B cell (primary cell): ENCODE measurements at regions not wholly inside any gene's neighbourhood (a gene's known extent, or its start where the extent isn't known, plus 50 kb on each side); places are given as distances from the start of the nearest gene placed in this dataset.

Experiments used
- ATAC-seq: fragments of 200-7000 bp; cut with Tn5 transposase; one replicate; pipeline ENCODE4 v1.10.0; 2021; ENCODE audit warnings: low read depth, mild to moderate bottlenecking, moderate number of reproducible peaks, moderate library complexity
- CTCF ChIA-PET: fragments of 350-600 bp; sonication (Branson Sonifier 250); formaldehyde crosslinking; loops from one replicate; lab custom pipeline; 2021; ENCODE audit warnings: antibody characterized with exemption, inconsistent platforms; lab: Charles Lee
- POLR2A ChIA-PET: fragments of 350-600 bp; sonication (Branson Sonifier 250); formaldehyde crosslinking; loops from one replicate; lab custom pipeline; 2021; ENCODE audit warnings: antibody characterized with exemption; lab: Charles Lee
- DNase-seq: peaks from one replicate; pipeline ENCODE4 v3.0.0; 2013
- H2AFZ ChIP-seq: 2 replicates; pipeline ENCODE4 v1.6.1; 2012; ENCODE audit warnings: mild to moderate bottlenecking, low read depth, low read length; ENCODE audit not compliant: insufficient read depth, poor library complexity, severe bottlenecking
- H3K27ac ChIP-seq, 2 donors: 1 replicate in 1 of 2; 2 replicates in 1 of 2; pipeline ENCODE4 v1.5.1; 2012 to 2013; ENCODE audit warnings: low read length in 2 of 2, mild to moderate bottlenecking in 2 of 2, moderate library complexity in 1 of 2
- H3K27me3 ChIP-seq, 4 experiments: fragments of 200-600 bp in 1 of 4; sonication (generic) in 1 of 4; replicated peaks in 1 of 4; 1 replicate in 2 of 4; 2 replicates in 2 of 4; pipeline versions ENCODE4 v1.6.1 to v1.7.0; 2013 to 2016; ENCODE audit warnings: low read length in 3 of 4, mild to moderate bottlenecking in 2 of 4, mixed read lengths in 1 of 4, moderate library complexity in 1 of 4; ENCODE audit not compliant: insufficient read depth in 4 of 4, control insufficient read depth in 3 of 4; ENCODE audit errors: control extremely low read depth in 1 of 4
- H3K36me3 ChIP-seq, 2 experiments: replicated peaks in 1 of 2; 1 replicate in 1 of 2; 2 replicates in 1 of 2; pipeline versions ENCODE4 v1.6.1 to v1.7.1; 2013; ENCODE audit warnings: low read length in 1 of 2; ENCODE audit not compliant: insufficient read depth in 2 of 2, control insufficient read depth in 1 of 2; ENCODE audit errors: control extremely low read depth in 1 of 2, extremely low read depth in 1 of 2
- H3K4me1 ChIP-seq, 2 donors: fragments of 200-600 bp in 1 of 2; sonication (generic) in 1 of 2; 1 replicate in 1 of 2; 2 replicates in 1 of 2; pipeline versions ENCODE4 v1.5.1 to v1.6.1; 2013 to 2017; ENCODE audit warnings: low read length in 2 of 2; ENCODE audit not compliant: control insufficient read depth in 2 of 2, insufficient read depth in 2 of 2
- H3K4me2 ChIP-seq: replicated peaks from 2 replicates; pipeline ENCODE3; 2012; ENCODE audit warnings: mild to moderate bottlenecking, low read depth, low read length; ENCODE audit not compliant: poor library complexity, severe bottlenecking
- H3K4me3 ChIP-seq, 5 experiments: fragments of 200-600 bp in 1 of 5; sonication (generic) in 1 of 5; 1 replicate in 3 of 5; 2 replicates in 2 of 5; pipeline versions ENCODE4 v1.5.1 to v1.7.0; 2011 to 2016; ENCODE audit warnings: low read length in 4 of 5, mild to moderate bottlenecking in 4 of 5, low read depth in 2 of 5, control low read depth in 1 of 5, moderate library complexity in 1 of 5; ENCODE audit not compliant: insufficient read depth in 1 of 5; ENCODE audit errors: control extremely low read depth in 1 of 5, extremely low read depth in 1 of 5
- H3K79me2 ChIP-seq: fragments of 200-600 bp; sonication (generic); one replicate; pipeline ENCODE4 v1.6.0; 2016; ENCODE audit warnings: low read length; ENCODE audit not compliant: control insufficient read depth, insufficient read depth
- H3K9ac ChIP-seq: fragments of 200-600 bp; sonication (generic); 2 replicates; pipeline ENCODE4 v1.6.1; 2017; ENCODE audit warnings: mild to moderate bottlenecking, low read length, moderate library complexity
- H3K9me3 ChIP-seq, 3 donors: one replicate each; pipeline versions ENCODE4 v1.6.1 to v1.7.1; 2013; ENCODE audit warnings: low read length in 2 of 3; ENCODE audit not compliant: control insufficient read depth in 2 of 3, insufficient read depth in 1 of 3; ENCODE audit errors: control extremely low read depth in 1 of 3
- H4K20me1 ChIP-seq: 2 replicates; pipeline ENCODE4 v1.6.0; 2012; ENCODE audit warnings: mild to moderate bottlenecking, low read length; ENCODE audit not compliant: insufficient read depth, control insufficient read depth, poor library complexity, severe bottlenecking
- H3K27ac Mint-ChIP-seq: one replicate; pipeline ENCODE4 v1.8.0; 2021; ENCODE audit warnings: mixed read lengths
- H3K27me3 Mint-ChIP-seq: one replicate; pipeline ENCODE4 v1.8.0; 2021; ENCODE audit warnings: mixed read lengths
- H3K4me1 Mint-ChIP-seq: one replicate; pipeline ENCODE4 v1.8.0; 2021; ENCODE audit warnings: mixed read lengths
- H3K4me3 Mint-ChIP-seq: one replicate; pipeline ENCODE4 v1.8.0; 2021; ENCODE audit warnings: mixed read lengths
- H3K9me3 Mint-ChIP-seq: one replicate; pipeline ENCODE4 v1.8.0; 2022; ENCODE audit warnings: mixed read lengths; ENCODE audit not compliant: insufficient read depth
- CTCF ChIP-seq: fragments of 200-600 bp; IDR thresholded peaks from one replicate; pipeline ENCODE4 v1.8.0; 2022; ENCODE audit warnings: antibody characterized with exemption, mild to moderate bottlenecking
- EZH2 ChIP-seq: IDR thresholded peaks from 2 replicates; pipeline ENCODE4 v1.6.1; 2012; ENCODE audit warnings: borderline replicate concordance, low read depth, mild to moderate bottlenecking, moderate library complexity, low read length; ENCODE audit not compliant: insufficient read depth, poor library complexity, severe bottlenecking
- WGBS: methylation state at CpG from one replicate; pipeline ENCODE4 v1.1.5; 2013; ENCODE audit warnings: missing lambda C conversion rate; ENCODE audit not compliant: insufficient coverage; 5-methylcytosine and 5-hydroxymethylcytosine counted together
- intact Hi-C: fragments of 100-400 bp; cut with micrococcal nuclease; formaldehyde crosslinking; loops from one replicate; pipeline ENCODE4 v1.10.0; 2022

- TF ChIP-seq EZH2 (no peak), CTCF (no peak)
- WGBS = 98% methylated on average over 15 of the region's 23 CpGs
- Histone ChIP-seq H3K36me3 (no peaks in the 10 kb centered on the region), H3K27me3 (no peaks in the 10 kb centered on the region), H2AFZ (no peak overlapping the region), H4K20me1 (no peaks in the 10 kb centered on the region), H3K27ac (no peak overlapping the region), H3K4me3 (no peak overlapping the region), H3K9me3 (peaks cover 0 to under 1% (median 0%) of the 10 kb centered on the region in 3 donors), H3K4me1 (no peaks in the 10 kb centered on the region), H3K4me2 (no peak overlapping the region), H3K79me2 (no peaks in the 10 kb centered on the region), H3K9ac (no peak overlapping the region)
- CTCF ChIA-PET = interaction anchor here (1.0 to 1.1 kb wide), 2 partner anchors 11 to 230 kb away, joined by 3 read pairs; no protein-coding TSS in a partner anchor
- no peak overlapping the region for H3K4me3 Mint-ChIP-seq
- ATAC-seq (no peak), DNase-seq (no peak)
- H3K27me3 Mint-ChIP-seq = no peaks in the 10 kb centered on the region
- H3K9me3 Mint-ChIP-seq = no peaks in the 10 kb centered on the region
- no peaks in the 10 kb centered on the region for H3K4me1 Mint-ChIP-seq
- intact Hi-C loops = no loop called here
- POLR2A ChIA-PET = no interaction called here
- H3K27ac Mint-ChIP-seq = no peak overlapping the region
Observed at GRCh38 chr17:83012200-83012785, 67.1 kb upstream of the METRNL start.

GRCh38 chr17:83012868-83013778 lies 66.3 kb upstream of the METRNL start:
- CTCF ChIA-PET = no interaction called here
- POLR2A ChIA-PET = no interaction called here
- intact Hi-C loops = no loop called here
- Mint-ChIP-seq H3K9me3 (no peaks in the 10 kb centered on the region), H3K4me1 (no peaks in the 10 kb centered on the region), H3K27me3 (no peaks in the 10 kb centered on the region), H3K4me3 (no peak overlapping the region), H3K27ac (no peak overlapping the region)
- H3K4me1 ChIP-seq = no peaks in the 10 kb centered on the region
- ATAC-seq (no peak), DNase-seq (no peak)
- no peak overlapping the region for H2AFZ ChIP-seq
- no peak overlapping the region for H3K27ac ChIP-seq
- H3K36me3 ChIP-seq = no peaks in the 10 kb centered on the region
- H4K20me1 ChIP-seq = no peaks in the 10 kb centered on the region
- no peak overlapping the region for H3K9ac ChIP-seq
- no peaks in the 10 kb centered on the region for H3K27me3 ChIP-seq
- TF ChIP-seq EZH2 = no peak
- no peak for TF ChIP-seq CTCF
- no peak overlapping the region for H3K4me2 ChIP-seq
- H3K9me3 ChIP-seq = peaks cover 0 to 8% (median under 1%) of the 10 kb centered on the region in 3 donors
- H3K4me3 ChIP-seq = no peak overlapping the region
- WGBS = 92% methylated on average over 33 of the region's 41 CpGs
- H3K79me2 ChIP-seq = no peaks in the 10 kb centered on the region
